ENCODE measurements at regions not wholly inside any gene's neighbourhood (a gene's known extent, or its start where the extent isn't known, plus 50 kb on each side); places are given as distances from the start of the nearest gene placed in this dataset.

DNA sequence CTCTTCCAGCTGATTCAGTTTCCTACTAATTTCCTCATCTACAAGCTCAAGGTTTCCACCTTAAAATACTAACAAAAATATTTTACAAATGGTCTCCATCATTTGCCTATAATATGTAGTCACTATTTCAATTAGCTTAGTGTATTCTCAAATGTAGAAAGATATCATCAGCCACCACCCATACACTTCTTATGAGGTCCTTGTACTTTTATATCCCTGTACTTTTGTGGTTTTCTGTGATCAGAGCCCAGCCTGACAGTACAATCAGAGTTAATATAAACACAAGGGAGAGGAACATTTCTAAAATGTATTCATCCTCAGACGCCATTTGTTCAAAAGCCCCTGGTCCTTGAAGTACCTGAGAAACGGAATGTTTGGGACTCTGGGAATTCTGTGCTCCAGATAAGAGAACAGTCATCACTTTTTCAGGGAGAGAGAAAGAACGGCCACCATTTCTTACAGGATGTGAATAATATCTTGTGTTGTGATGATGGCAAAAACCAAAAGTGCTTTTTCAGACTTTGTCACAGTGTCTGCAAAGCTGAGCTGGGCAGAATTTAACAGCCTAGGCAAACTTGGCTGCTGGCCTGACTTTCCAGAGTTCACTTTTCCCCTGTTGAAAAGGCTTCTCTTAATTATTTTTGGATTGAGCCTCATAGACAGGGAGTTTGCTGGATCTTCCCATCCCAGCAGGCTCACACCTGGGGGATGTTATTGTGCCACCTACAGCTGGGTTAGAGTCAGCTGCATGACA lies 361.7 kb upstream of the ACVR2A start:
- ATAC-seq (ENCODE audit: low read depth), result no peak
- Histone ChIP-seq H3K27ac (ENCODE audit: low read length in 2 of 2) (no peak overlapping the region), H3K9me3 (ENCODE audit: control extremely low read depth in 1 of 3, control insufficient read depth in 2 of 3, insufficient read depth in 1 of 3, low read length in 2 of 3) (no peaks in the 10 kb centered on the region), H3K9ac (ENCODE audit: low read length) (no peak overlapping the region), H3K4me1 (ENCODE audit: control insufficient read depth in 2 of 2, insufficient read depth in 2 of 2, low read length in 2 of 2) (no peaks in the 10 kb centered on the region), H3K79me2 (ENCODE audit: control insufficient read depth, insufficient read depth, low read length) (no peaks in the 10 kb centered on the region), H3K4me3 (ENCODE audit: control extremely low read depth in 1 of 5, extremely low read depth in 1 of 5, insufficient read depth in 1 of 5, low read depth in 2 of 5, low read length in 4 of 5) (no peak overlapping the region), H3K36me3 (replicated peaks in 1 of 2; ENCODE audit: control extremely low read depth in 1 of 2, control insufficient read depth in 1 of 2, extremely low read depth in 1 of 2, insufficient read depth in 2 of 2, low read length in 1 of 2) (no peaks in the 10 kb centered on the region), H3K4me2 (replicated peaks; ENCODE audit: low read depth, low read length, poor library complexity, severe bottlenecking) (no peak overlapping the region), H3K27me3 (replicated peaks in 1 of 4; ENCODE audit: control extremely low read depth in 1 of 4, control insufficient read depth in 3 of 4, insufficient read depth in 4 of 4, low read length in 3 of 4) (no peaks in the 10 kb centered on the region), H2AFZ (ENCODE audit: insufficient read depth, low read depth, low read length, poor library complexity, severe bottlenecking) (no peak overlapping the region), H4K20me1 (ENCODE audit: control insufficient read depth, insufficient read depth, low read length, poor library complexity, severe bottlenecking) (no peaks in the 10 kb centered on the region)
- ChIA-PET CTCF (no interaction called here), POLR2A (no interaction called here)
- Mint-ChIP-seq H3K4me3 (no peak overlapping the region), H3K27me3 (no peaks in the 10 kb centered on the region), H3K9me3 (ENCODE audit: insufficient read depth) (no peaks in the 10 kb centered on the region), H3K27ac (no peak overlapping the region), H3K4me1 (no peaks in the 10 kb centered on the region)
- TF ChIP-seq, protein P1, sequence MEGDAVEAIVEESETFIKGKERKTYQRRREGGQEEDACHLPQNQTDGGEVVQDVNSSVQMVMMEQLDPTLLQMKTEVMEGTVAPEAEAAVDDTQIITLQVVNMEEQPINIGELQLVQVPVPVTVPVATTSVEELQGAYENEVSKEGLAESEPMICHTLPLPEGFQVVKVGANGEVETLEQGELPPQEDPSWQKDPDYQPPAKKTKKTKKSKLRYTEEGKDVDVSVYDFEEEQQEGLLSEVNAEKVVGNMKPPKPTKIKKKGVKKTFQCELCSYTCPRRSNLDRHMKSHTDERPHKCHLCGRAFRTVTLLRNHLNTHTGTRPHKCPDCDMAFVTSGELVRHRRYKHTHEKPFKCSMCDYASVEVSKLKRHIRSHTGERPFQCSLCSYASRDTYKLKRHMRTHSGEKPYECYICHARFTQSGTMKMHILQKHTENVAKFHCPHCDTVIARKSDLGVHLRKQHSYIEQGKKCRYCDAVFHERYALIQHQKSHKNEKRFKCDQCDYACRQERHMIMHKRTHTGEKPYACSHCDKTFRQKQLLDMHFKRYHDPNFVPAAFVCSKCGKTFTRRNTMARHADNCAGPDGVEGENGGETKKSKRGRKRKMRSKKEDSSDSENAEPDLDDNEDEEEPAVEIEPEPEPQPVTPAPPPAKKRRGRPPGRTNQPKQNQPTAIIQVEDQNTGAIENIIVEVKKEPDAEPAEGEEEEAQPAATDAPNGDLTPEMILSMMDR (IDR thresholded peaks at IDR 0.05), result no peak
- TF ChIP-seq EZH2 (IDR thresholded peaks at IDR 0.05; ENCODE audit: borderline replicate concordance, insufficient read depth, low read depth, low read length, poor library complexity, severe bottlenecking), result no peak
- no peak for DNase-seq
- 100% methylated on average over 3 of the region's 3 CpGs for WGBS (ENCODE audit: insufficient coverage)
- intact Hi-C loops (cut with micrococcal nuclease), result no loop called here

DNA sequence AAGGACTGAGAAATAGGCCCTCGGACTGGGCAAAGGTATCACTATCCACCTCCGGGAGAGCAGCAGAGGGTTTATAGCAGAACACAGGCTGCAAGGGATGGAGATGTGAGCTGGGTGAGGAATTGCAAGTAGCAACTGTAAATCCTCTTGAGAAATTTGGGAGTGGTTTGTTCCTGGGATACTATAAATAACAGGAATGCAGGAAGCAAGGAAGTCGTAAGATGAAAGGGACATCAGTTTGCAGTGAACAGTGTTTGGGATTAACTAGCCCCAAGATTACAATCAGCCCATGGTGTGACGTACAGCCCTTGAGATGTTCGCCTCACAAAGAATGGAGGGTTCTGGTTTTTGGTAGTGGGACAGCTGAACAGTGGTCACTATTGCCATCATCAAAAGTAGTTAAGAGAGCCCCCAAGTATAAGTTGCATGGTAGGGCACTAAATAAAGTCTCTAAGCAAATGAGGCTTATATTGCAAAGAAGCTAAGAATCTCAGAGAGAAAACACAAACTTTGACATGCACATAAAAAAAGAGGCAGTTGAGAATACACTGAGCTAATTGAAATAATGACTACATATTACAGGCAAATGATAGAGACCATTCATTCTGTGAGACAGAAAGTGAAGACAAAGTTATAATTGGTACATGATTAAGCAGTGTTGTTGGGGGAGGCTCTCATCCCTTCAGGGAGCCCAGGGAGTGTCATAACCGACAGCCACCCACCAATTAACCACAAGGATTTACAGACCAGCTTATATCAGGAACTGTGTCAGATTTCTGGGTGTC lies 362.5 kb upstream of the ACVR2A start:
- POLR2A ChIA-PET, result no interaction called here
- CTCF ChIA-PET, result no interaction called here
- Histone ChIP-seq H3K4me3 (ENCODE audit: control extremely low read depth in 1 of 5, extremely low read depth in 1 of 5, insufficient read depth in 1 of 5, low read depth in 2 of 5, low read length in 4 of 5) (no peak overlapping the region), H3K79me2 (ENCODE audit: control insufficient read depth, insufficient read depth, low read length) (no peaks in the 10 kb centered on the region), H3K36me3 (replicated peaks in 1 of 2; ENCODE audit: control extremely low read depth in 1 of 2, control insufficient read depth in 1 of 2, extremely low read depth in 1 of 2, insufficient read depth in 2 of 2, low read length in 1 of 2) (no peaks in the 10 kb centered on the region), H3K27me3 (replicated peaks in 1 of 4; ENCODE audit: control extremely low read depth in 1 of 4, control insufficient read depth in 3 of 4, insufficient read depth in 4 of 4, low read length in 3 of 4) (no peaks in the 10 kb centered on the region), H3K27ac (ENCODE audit: low read length in 2 of 2) (no peak overlapping the region), H3K9me3 (ENCODE audit: control extremely low read depth in 1 of 3, control insufficient read depth in 2 of 3, insufficient read depth in 1 of 3, low read length in 2 of 3) (no peaks in the 10 kb centered on the region), H2AFZ (ENCODE audit: insufficient read depth, low read depth, low read length, poor library complexity, severe bottlenecking) (no peak overlapping the region), H3K9ac (ENCODE audit: low read length) (no peak overlapping the region), H4K20me1 (ENCODE audit: control insufficient read depth, insufficient read depth, low read length, poor library complexity, severe bottlenecking) (no peaks in the 10 kb centered on the region), H3K4me2 (replicated peaks; ENCODE audit: low read depth, low read length, poor library complexity, severe bottlenecking) (no peak overlapping the region), H3K4me1 (ENCODE audit: control insufficient read depth in 2 of 2, insufficient read depth in 2 of 2, low read length in 2 of 2) (no peaks in the 10 kb centered on the region)
- intact Hi-C loops (cut with micrococcal nuclease), result no loop called here
- Mint-ChIP-seq H3K4me3 (no peak overlapping the region), H3K9me3 (ENCODE audit: insufficient read depth) (no peaks in the 10 kb centered on the region), H3K27me3 (no peaks in the 10 kb centered on the region), H3K4me1 (no peaks in the 10 kb centered on the region), H3K27ac (no peak overlapping the region)
- DNase-seq, result no peak
- ATAC-seq (ENCODE audit: low read depth), result no peak
- TF ChIP-seq EZH2 (IDR thresholded peaks at IDR 0.05; ENCODE audit: borderline replicate concordance, insufficient read depth, low read depth, low read length, poor library complexity, severe bottlenecking), result no peak
- TF ChIP-seq, protein P1 (IDR thresholded peaks at IDR 0.05), result no peak
- WGBS (ENCODE audit: insufficient coverage), result 87% methylated on average over 6 of the region's 6 CpGs
